GM12873 (cell line): ENCODE measurements at regions not wholly inside any gene's neighbourhood (a gene's known extent, or its start where the extent isn't known, plus 50 kb on each side); places are given as distances from the start of the nearest gene placed in this dataset.

Experiments
- CTCF ChIP-seq: IDR thresholded peaks from 2 replicates; pipeline ENCODE4 v1.5.1; 2012; ENCODE audit warnings: low read depth, mild to moderate bottlenecking, moderate library complexity, low read length, control low read depth; ENCODE audit not compliant: insufficient read depth; ENCODE audit errors: missing control alignments

GRCh38 chr3:152097120-152097519 is 171.6 kb upstream of the MBNL1 start:
- no peak for TF ChIP-seq CTCF

DNA sequence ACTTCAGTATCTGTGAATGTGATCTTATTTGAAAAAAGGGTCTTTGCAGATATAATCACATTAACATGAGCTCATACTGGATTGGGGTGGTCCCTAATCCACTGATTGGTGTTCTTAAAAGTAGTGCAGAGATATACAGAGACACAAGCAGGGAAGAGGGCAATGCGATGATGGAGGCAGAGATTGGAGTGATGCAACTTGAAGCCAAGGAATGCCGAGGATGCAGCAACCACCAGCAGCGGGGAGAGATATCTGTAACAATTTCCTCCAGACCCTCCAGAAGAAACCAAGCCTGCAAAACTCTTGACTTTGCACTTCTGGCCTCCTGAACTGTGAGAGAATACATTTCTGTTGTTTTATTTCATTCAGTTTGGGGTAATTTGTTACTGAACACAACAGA is 171.0 kb upstream of the MBNL1 start:
- no peak for TF ChIP-seq CTCF

- TF ChIP-seq CTCF: no peak
Measured at GRCh38 chr3:152100491-152101132, 168.1 kb upstream of the MBNL1 start.

DNA sequence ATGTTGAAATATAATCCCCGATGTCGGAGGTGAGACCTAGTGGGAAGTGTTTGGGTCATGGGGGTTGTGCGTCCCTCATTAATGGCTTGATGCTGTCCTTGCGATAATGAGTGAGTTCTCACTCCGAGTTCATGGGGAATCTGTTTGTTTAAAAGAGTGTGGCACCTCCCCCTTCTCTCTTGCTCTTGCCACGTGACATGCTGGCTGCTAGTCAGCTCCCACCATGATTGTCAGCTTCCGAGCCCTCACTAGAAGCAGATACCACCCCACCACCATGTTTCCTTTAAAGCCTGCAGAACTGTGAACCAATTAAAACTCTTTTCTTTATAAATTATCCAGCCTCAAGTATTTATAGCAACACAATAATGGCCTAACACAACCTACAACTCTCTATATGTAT is 166.3 kb upstream of the MBNL1 start:
- TF ChIP-seq CTCF: no peak

- TF ChIP-seq CTCF: no peak
Measured at GRCh38 chr3:152103257-152103656, 165.5 kb upstream of the MBNL1 start.

DNA sequence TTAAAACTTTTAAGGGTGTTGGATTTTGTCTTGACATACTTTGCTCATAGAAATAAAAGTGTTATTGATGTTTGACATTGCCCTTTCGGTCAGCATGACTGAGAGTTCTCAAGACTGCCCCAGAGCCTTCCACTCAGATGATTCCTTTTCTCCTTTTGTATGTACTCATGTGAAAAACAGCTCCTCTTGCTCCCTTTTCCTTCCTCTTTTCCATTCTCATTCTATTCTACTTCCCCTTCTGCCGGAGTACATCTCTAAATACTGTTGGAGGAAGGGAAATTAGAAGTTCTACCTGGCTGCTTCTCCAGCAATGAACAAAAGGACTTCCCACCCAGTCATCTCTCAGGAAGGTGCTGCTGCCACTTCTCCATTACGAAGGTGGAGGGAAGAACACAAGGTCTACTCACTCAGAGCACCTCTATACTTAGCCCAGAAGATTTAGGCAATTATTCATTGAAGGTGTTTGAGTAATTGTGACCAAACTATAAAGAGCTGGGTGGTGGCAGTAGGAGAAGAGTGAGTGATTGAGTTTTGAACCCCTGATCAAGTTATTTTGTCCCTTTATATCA is 163.8 kb upstream of the MBNL1 start:
- TF ChIP-seq CTCF: no peak

DNA sequence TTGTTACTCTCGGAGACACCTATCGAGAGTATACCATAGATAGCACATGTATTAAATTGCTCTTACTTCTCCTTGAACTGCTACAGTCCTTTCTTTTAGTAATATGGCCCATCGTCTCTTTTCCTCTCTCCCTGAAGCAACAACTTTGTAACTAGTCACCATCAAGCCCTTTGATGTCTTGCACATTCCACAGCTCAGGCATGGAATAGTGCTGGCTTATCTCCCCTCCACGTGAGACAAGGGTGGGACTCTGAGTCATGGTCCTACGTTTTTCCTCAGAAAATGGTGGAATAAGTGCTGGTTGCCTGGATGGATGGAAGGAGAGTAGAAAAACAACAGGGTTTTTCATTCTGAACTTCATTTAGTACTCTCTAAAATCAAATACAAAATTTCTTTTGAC is 163.3 kb upstream of the MBNL1 start:
- TF ChIP-seq CTCF: no peak
